ENCODE measurements at regions not wholly inside any gene's neighbourhood (a gene's known extent, or its start where the extent isn't known, plus 50 kb on each side); places are given as distances from the start of the nearest gene placed in this dataset.
"Not testable (repeated sequence)": the region's sequence is repeated elsewhere in the genome, so short reads cannot be mapped to it uniquely, and the experiment has no call there.

- no peak overlapping the region for H3K4me3 ChIP-seq (ENCODE audit: low read depth, low read length)
- TF ChIP-seq CTCF (conservative IDR thresholded peaks at IDR 0.05; ENCODE audit: low read depth, low read length), result no peak
- DNase-seq (ENCODE audit: low read depth), result no peak
These were observed 160.3 kb downstream of the CXXC4 start for GRCh38 chr4:104334410-104334809.

GRCh38 chr4:104330125-104330905, 164.4 kb downstream of the CXXC4 start:
- no peak overlapping the region for H3K4me3 ChIP-seq (ENCODE audit: low read depth, low read length)
- no peak for TF ChIP-seq CTCF (conservative IDR thresholded peaks at IDR 0.05; ENCODE audit: low read depth, low read length)
- DNase-seq (ENCODE audit: low read depth), result no peak

GRCh38 chr4:104326991-104327694, 167.6 kb downstream of the CXXC4 start:
- not testable (repeated sequence) for H3K4me3 ChIP-seq (ENCODE audit: low read depth, low read length); DNase-seq (ENCODE audit: low read depth)

- no peak overlapping the region for H3K4me3 ChIP-seq (ENCODE audit: low read depth, low read length)
These were observed 192.0 kb downstream of the CXXC4 start for GRCh38 chr4:104302731-104303130.

GRCh38 chr4:104294811-104295210, 199.9 kb downstream of the CXXC4 start:
- no peak overlapping the region for H3K4me3 ChIP-seq (ENCODE audit: low read depth, low read length)
- no peak for TF ChIP-seq CTCF (conservative IDR thresholded peaks at IDR 0.05; ENCODE audit: low read depth, low read length)

More at GRCh38 chr4:104302731-104303130, 192.0 kb downstream of the CXXC4 start:
- DNase-seq (ENCODE audit: low read depth), result no peak
- TF ChIP-seq CTCF (conservative IDR thresholded peaks at IDR 0.05; ENCODE audit: low read depth, low read length), result no peak

GRCh38 chr4:104286867-104287266, 207.8 kb downstream of the CXXC4 start:
- no peak for TF ChIP-seq CTCF (conservative IDR thresholded peaks at IDR 0.05; ENCODE audit: low read depth, low read length)
- no peak overlapping the region for H3K4me3 ChIP-seq (ENCODE audit: low read depth, low read length)
- no peak for DNase-seq (ENCODE audit: low read depth)

More at GRCh38 chr4:104294811-104295210, 199.9 kb downstream of the CXXC4 start:
- DNase-seq (ENCODE audit: low read depth), result no peak

- no peak overlapping the region for H3K4me3 ChIP-seq (ENCODE audit: low read depth, low read length)
- no peak for TF ChIP-seq CTCF (conservative IDR thresholded peaks at IDR 0.05; ENCODE audit: low read depth, low read length)
- DNase-seq (ENCODE audit: low read depth), result no peak
These were observed 211.4 kb downstream of the CXXC4 start for GRCh38 chr4:104283303-104283702.
